ENCODE measurements at regions not wholly inside any gene's neighbourhood (a gene's known extent, or its start where the extent isn't known, plus 50 kb on each side); places are given as distances from the start of the nearest gene placed in this dataset.

- TF ChIP-seq CTCF (conservative IDR thresholded peaks at IDR 0.05; ENCODE audit: low read depth, low read length): no peak
- no peak for TF ChIP-seq EZH2 (IDR thresholded peaks at IDR 0.05; ENCODE audit: low read length, unreplicated experiment)
These were observed 196.1 kb upstream of the ZNF717 start for GRCh38 chr3:75981401-75981800.
